IMR-90 (cell line): ENCODE measurements at regions not wholly inside any gene's neighbourhood (a gene's known extent, or its start where the extent isn't known, plus 50 kb on each side); places are given as distances from the start of the nearest gene placed in this dataset.

Experiments used
- CEBPB ChIP-seq: IDR thresholded peaks from 2 replicates; pipeline ENCODE4 v1.6.1; 2012; ENCODE audit warnings: low read depth, low read length, improper control_type of control experiment
- CHD1 ChIP-seq: IDR thresholded peaks from 2 replicates; pipeline ENCODE4 v1.6.1; 2012; ENCODE audit warnings: low read depth, low read length, improper control_type of control experiment
- MAFK ChIP-seq: IDR thresholded peaks from 2 replicates; pipeline ENCODE4 v1.6.1; 2012; ENCODE audit warnings: low read depth, low read length, improper control_type of control experiment
- MAZ ChIP-seq: IDR thresholded peaks from 2 replicates; pipeline ENCODE4 v1.6.1; 2012; ENCODE audit warnings: low read depth, mild to moderate bottlenecking, low read length, improper control_type of control experiment, moderate library complexity, borderline replicate concordance
- POLR2A ChIP-seq: IDR thresholded peaks from 2 replicates; pipeline ENCODE4 v1.6.1; 2012; ENCODE audit warnings: mild to moderate bottlenecking, low read depth, low read length
- RAD21 ChIP-seq: IDR thresholded peaks from 2 replicates; pipeline ENCODE4 v1.6.1; 2012; ENCODE audit warnings: low read length, improper control_type of control experiment
- TF ChIP-seq, protein P1 (sequence below): conservative IDR thresholded peaks from 2 replicates; pipeline ENCODE4 v1.5.1; 2012; ENCODE audit warnings: mild to moderate bottlenecking, low read depth, low read length, improper control_type of control experiment
- TF ChIP-seq, protein P2 (sequence below): fragments of 150-350 bp; IDR thresholded peaks from 2 replicates; pipeline ENCODE4 v1.6.1; 2017; ENCODE audit warnings: mild to moderate bottlenecking, antibody characterized with exemption, low read length, low read depth
- TF ChIP-seq, protein P3 (sequence below): fragments of 150-350 bp; IDR thresholded peaks from 2 replicates; pipeline ENCODE4 v1.6.1; 2016; ENCODE audit warnings: low read depth, mild to moderate bottlenecking, low read length, moderate library complexity, borderline replicate concordance

DNA sequence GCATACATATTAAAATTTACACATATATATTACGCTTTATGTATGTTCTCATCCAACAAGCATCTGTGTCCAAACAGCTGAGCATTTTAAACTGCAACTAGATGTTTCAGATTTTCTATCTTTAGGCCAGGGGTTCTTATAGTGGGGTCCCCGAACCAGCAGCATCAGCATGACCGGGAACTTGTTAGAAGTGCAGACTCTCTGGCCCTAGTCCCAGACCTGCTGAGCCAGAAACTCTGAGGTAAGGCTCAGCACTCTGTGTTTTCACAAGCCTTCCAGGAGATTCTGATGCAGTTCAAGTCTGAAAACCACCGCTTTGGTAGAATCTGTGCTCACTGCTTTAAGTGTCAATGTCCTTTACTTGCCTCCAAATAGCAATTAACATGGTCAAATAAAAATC is 266.2 kb upstream of the CASK start:
- TF ChIP-seq, protein P1, sequence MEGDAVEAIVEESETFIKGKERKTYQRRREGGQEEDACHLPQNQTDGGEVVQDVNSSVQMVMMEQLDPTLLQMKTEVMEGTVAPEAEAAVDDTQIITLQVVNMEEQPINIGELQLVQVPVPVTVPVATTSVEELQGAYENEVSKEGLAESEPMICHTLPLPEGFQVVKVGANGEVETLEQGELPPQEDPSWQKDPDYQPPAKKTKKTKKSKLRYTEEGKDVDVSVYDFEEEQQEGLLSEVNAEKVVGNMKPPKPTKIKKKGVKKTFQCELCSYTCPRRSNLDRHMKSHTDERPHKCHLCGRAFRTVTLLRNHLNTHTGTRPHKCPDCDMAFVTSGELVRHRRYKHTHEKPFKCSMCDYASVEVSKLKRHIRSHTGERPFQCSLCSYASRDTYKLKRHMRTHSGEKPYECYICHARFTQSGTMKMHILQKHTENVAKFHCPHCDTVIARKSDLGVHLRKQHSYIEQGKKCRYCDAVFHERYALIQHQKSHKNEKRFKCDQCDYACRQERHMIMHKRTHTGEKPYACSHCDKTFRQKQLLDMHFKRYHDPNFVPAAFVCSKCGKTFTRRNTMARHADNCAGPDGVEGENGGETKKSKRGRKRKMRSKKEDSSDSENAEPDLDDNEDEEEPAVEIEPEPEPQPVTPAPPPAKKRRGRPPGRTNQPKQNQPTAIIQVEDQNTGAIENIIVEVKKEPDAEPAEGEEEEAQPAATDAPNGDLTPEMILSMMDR, result no peak
- TF ChIP-seq POLR2A, result no peak
- no peak for TF ChIP-seq MAZ
- TF ChIP-seq, protein P2, sequence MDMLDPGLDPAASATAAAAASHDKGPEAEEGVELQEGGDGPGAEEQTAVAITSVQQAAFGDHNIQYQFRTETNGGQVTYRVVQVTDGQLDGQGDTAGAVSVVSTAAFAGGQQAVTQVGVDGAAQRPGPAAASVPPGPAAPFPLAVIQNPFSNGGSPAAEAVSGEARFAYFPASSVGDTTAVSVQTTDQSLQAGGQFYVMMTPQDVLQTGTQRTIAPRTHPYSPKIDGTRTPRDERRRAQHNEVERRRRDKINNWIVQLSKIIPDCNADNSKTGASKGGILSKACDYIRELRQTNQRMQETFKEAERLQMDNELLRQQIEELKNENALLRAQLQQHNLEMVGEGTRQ, result no peak
- TF ChIP-seq RAD21, result no peak
- no peak for TF ChIP-seq CHD1
- no peak for TF ChIP-seq CEBPB
- TF ChIP-seq MAFK, result no peak
- TF ChIP-seq, protein P3, sequence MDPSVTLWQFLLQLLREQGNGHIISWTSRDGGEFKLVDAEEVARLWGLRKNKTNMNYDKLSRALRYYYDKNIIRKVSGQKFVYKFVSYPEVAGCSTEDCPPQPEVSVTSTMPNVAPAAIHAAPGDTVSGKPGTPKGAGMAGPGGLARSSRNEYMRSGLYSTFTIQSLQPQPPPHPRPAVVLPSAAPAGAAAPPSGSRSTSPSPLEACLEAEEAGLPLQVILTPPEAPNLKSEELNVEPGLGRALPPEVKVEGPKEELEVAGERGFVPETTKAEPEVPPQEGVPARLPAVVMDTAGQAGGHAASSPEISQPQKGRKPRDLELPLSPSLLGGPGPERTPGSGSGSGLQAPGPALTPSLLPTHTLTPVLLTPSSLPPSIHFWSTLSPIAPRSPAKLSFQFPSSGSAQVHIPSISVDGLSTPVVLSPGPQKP, result no peak
